K562 (cell line): ENCODE measurements at regions not wholly inside any gene's neighbourhood (a gene's known extent, or its start where the extent isn't known, plus 50 kb on each side); places are given as distances from the start of the nearest gene placed in this dataset.
A peak's percentile ranks its signal among the peaks of the same experiment; 100 is the strongest.

Experiments used
- ATAC-seq: fragments of 200-7000 bp; cut with Tn5 transposase; 3 replicates; pipeline ENCODE4 v1.9.1; 2020; ENCODE audit warnings: moderate library complexity
- BruUV-seq: library from RNA; stranded (reverse); fragments of 400-500 nt; replicated peaks from 2 replicates; lab custom pipeline; 2021; lab: Mats Ljungman, UMichigan
- CTCF ChIA-PET: fragments of 300-600 bp; formaldehyde crosslinking; extraction: SDS; loops from one replicate; lab custom pipeline; 2021; ENCODE audit warnings: low intra/inter-chr PET ratio; lab: Yijun Ruan, JAX
- POLR2A ChIA-PET: fragments of 300-600, 350-650 bp; sonication (Branson Sonifier 250); formaldehyde crosslinking; extraction: SDS; loops from one replicate; lab custom pipeline; 2021; ENCODE audit warnings: antibody characterized with exemption, inconsistent platforms; lab: Yijun Ruan, JAX
- DNase-seq, 4 experiments: peaks; one replicate each; pipeline versions ENCODE4 v3.0.0 to v3.0.0-alpha.2; 2011 to 2018; ENCODE audit warnings: low spot score in 3 of 4, mixed read lengths in 3 of 4; ENCODE audit errors: extremely low read depth in 1 of 4
- FAIRE-seq: peaks from 2 replicates; lab custom pipeline; 2011; peaks lifted over from hg19 to GRCh38; lab: Jason Lieb, UNC
- H2AFZ ChIP-seq: 2 replicates; pipeline ENCODE4 v1.6.0; 2011; ENCODE audit warnings: low read depth, low read length, control low read depth, inconsistent platforms
- H3K27ac ChIP-seq: fragments of 200-600 bp; 3 replicates; pipeline ENCODE4 v1.8.0; 2011; ENCODE audit warnings: low read depth, mild to moderate bottlenecking, control low read depth, inconsistent platforms, low read length, moderate library complexity, mixed read lengths; ENCODE audit errors: extremely low read depth
- H3K27me3 ChIP-seq, 2 experiments: fragments of 300-600 bp in 1 of 2; 2 replicates in 1 of 2; 3 replicates in 1 of 2; pipeline versions ENCODE4 v1.6.0 to v1.8.0; 2011; ENCODE audit warnings: inconsistent platforms in 2 of 2, low read length in 2 of 2, mild to moderate bottlenecking in 1 of 2, mixed read lengths in 1 of 2, moderate library complexity in 1 of 2; ENCODE audit not compliant: control insufficient read depth in 2 of 2, insufficient read depth in 2 of 2
- H3K36me3 ChIP-seq: fragments of 300-600 bp; 3 replicates; pipeline ENCODE4 v1.8.0; 2011; ENCODE audit warnings: mild to moderate bottlenecking, low read length, inconsistent platforms; ENCODE audit not compliant: control insufficient read depth, insufficient read depth
- H3K4me1 ChIP-seq, 2 experiments: fragments of 200-600 bp in 1 of 2; replicated peaks in 1 of 2; 2 replicates in 1 of 2; 3 replicates in 1 of 2; pipeline versions ENCODE4 v1.5.1 to v1.8.0; 2011; ENCODE audit warnings: inconsistent platforms in 2 of 2, low read length in 2 of 2, mild to moderate bottlenecking in 1 of 2, mixed read lengths in 1 of 2, moderate library complexity in 1 of 2; ENCODE audit not compliant: control insufficient read depth in 2 of 2, insufficient read depth in 2 of 2
- H3K4me2 ChIP-seq: 2 replicates; pipeline ENCODE4 v1.6.1; 2011; ENCODE audit warnings: low read length, control low read depth, inconsistent platforms, mixed read lengths; ENCODE audit not compliant: insufficient read depth
- H3K4me3 ChIP-seq: fragments of 200-600 bp; sonication (generic), shearing (Covaris generic); 2 replicates; pipeline ENCODE4 v1.5.1; 2016; ENCODE audit warnings: control low read depth, inconsistent platforms
- H3K79me2 ChIP-seq: fragments of 200-600 bp; 3 replicates; pipeline ENCODE4 v1.8.0; 2011; ENCODE audit warnings: low read length, inconsistent platforms; ENCODE audit not compliant: control insufficient read depth, insufficient read depth
- H3K9ac ChIP-seq, 2 experiments: 2 replicates each; pipeline versions ENCODE4 v1.6.0 to v1.6.1; 2011; ENCODE audit warnings: low read depth in 2 of 2, low read length in 2 of 2, control low read depth in 1 of 2, inconsistent platforms in 1 of 2, mild to moderate bottlenecking in 1 of 2, mixed read lengths in 1 of 2; ENCODE audit not compliant: insufficient read depth in 1 of 2
- H3K9me1 ChIP-seq: one replicate; pipeline ENCODE4 v1.6.0; 2011; ENCODE audit warnings: inconsistent platforms, mild to moderate bottlenecking, low read length, moderate library complexity; ENCODE audit not compliant: control insufficient read depth, insufficient read depth
- H3K9me3 ChIP-seq: replicated peaks from 2 replicates; pipeline ENCODE4 v1.5.1; 2011; ENCODE audit warnings: low read depth, low read length, inconsistent platforms; ENCODE audit not compliant: control insufficient read depth, insufficient read depth
- H4K20me1 ChIP-seq: replicated peaks from 2 replicates; pipeline ENCODE4 v1.6.1; 2011; ENCODE audit warnings: low read length, inconsistent platforms, mixed read lengths; ENCODE audit not compliant: control insufficient read depth, insufficient read depth
- ESRRA ChIP-seq: fragments of 450-650 bp; IDR thresholded peaks from 2 replicates; pipeline ENCODE4 v1.6.1; 2014; ENCODE audit warnings: low read depth, mild to moderate bottlenecking, moderate library complexity, borderline replicate concordance
- NFIX ChIP-seq: fragments of 250-450 bp; sonication (Bioruptor Pico); IDR thresholded peaks from 2 replicates; pipeline ENCODE4 v1.4.0; 2020; ENCODE audit warnings: low read depth, mild to moderate bottlenecking, moderate library complexity
- NUFIP1 ChIP-seq: fragments of 450-650 bp; IDR thresholded peaks from 2 replicates; pipeline ENCODE4 v1.6.1; 2018; ENCODE audit not compliant: partially characterized antibody
- PHB ChIP-seq: fragments of 250-450 bp; sonication (Bioruptor Pico); IDR thresholded peaks from 2 replicates; pipeline ENCODE4 v1.5.0; 2021
- POLR2G ChIP-seq: fragments of 200-400 bp; formaldehyde crosslinking; IDR thresholded peaks from 2 replicates; pipeline ENCODE4 v1.6.1; 2017; ENCODE audit warnings: low read depth, mild to moderate bottlenecking, antibody characterized with exemption, low read length, moderate library complexity
- PTBP1 ChIP-seq: fragments of 200-400 bp; formaldehyde crosslinking; IDR thresholded peaks from 2 replicates; pipeline ENCODE4 v1.6.1; 2017; ENCODE audit warnings: low read depth, low read length
- RAD21 ChIP-seq, 2 experiments: fragments of 250-450 bp in 1 of 2; fragments of 450-650 bp in 1 of 2; sonication (Bioruptor Pico) in 1 of 2; formaldehyde crosslinking in 1 of 2; IDR thresholded peaks in 1 of 2; conservative IDR thresholded peaks in 1 of 2; 2 replicates each; pipeline versions ENCODE4 v1.4.0 to v1.8.0; 2020 to 2022; ENCODE audit warnings: mild to moderate bottlenecking in 2 of 2, moderate library complexity in 1 of 2
- RFX5 ChIP-seq: IDR thresholded peaks from 2 replicates; pipeline ENCODE4 v1.6.1; 2011; ENCODE audit warnings: low read depth, mild to moderate bottlenecking, improper control_type of control experiment, low read length
- SRSF9 ChIP-seq: fragments of 200-400 bp; formaldehyde crosslinking; IDR thresholded peaks from 2 replicates; pipeline ENCODE4 v1.6.1; 2017; ENCODE audit warnings: low read depth, low read length, borderline replicate concordance
- ZFPM2 ChIP-seq: fragments of 250-450 bp; sonication (Bioruptor Pico); IDR thresholded peaks from 2 replicates; pipeline ENCODE4 v1.5.1; 2022; ENCODE audit warnings: mild to moderate bottlenecking
- ZNF586 ChIP-seq: fragments of 450-650 bp; formaldehyde crosslinking; conservative IDR thresholded peaks from 2 replicates; pipeline ENCODE4 v1.4.0; 2020; ENCODE audit warnings: mild to moderate bottlenecking, moderate library complexity
- ZNF589 ChIP-seq: fragments of 200-800 bp; sonication (Bioruptor generic); IDR thresholded peaks from 2 replicates; pipeline ENCODE4 v1.6.1; 2016; ENCODE audit warnings: low read depth, missing genetic modification characterization, missing compliant biosample characterization
- ZNF780A ChIP-seq: fragments of 250-450 bp; sonication (Bioruptor Pico); IDR thresholded peaks from 2 replicates; pipeline ENCODE4 v1.5.0; 2021; ENCODE audit warnings: mild to moderate bottlenecking
- WGBS: fragments of 100-300 bp; shearing (Covaris generic); methylation state at CpG from one replicate; pipeline ENCODE4 v1.1.6; 2016; ENCODE audit warnings: low coverage, mixed read lengths; ENCODE audit not compliant: insufficient coverage; ENCODE audit errors: missing lambda C conversion rate; 5-methylcytosine and 5-hydroxymethylcytosine counted together
- in situ Hi-C: fragments of 300-500 bp; cut with MboI; formaldehyde crosslinking; loops from 4 replicates; pipeline ENCODE4 v1.15.0; 2018; ENCODE audit warnings: inconsistent platforms, mixed read lengths
- intact Hi-C: fragments of 100-400 bp; cut with micrococcal nuclease; formaldehyde crosslinking; loops from 2 replicates; pipeline ENCODE4 v1.14.2; 2022
- TF ChIP-seq, protein P1 (sequence below), 3 experiments: IDR thresholded peaks in 2 of 3; conservative IDR thresholded peaks in 1 of 3; 2 replicates each; pipeline ENCODE4 v1.5.1; 2011 to 2012; ENCODE audit warnings: low read length in 3 of 3, mild to moderate bottlenecking in 3 of 3, control low read depth in 2 of 3, improper control_type of control experiment in 1 of 3, inconsistent platforms in 1 of 3, low read depth in 1 of 3, mixed read lengths in 1 of 3, moderate library complexity in 1 of 3; ENCODE audit not compliant: insufficient read depth in 2 of 3
- TF ChIP-seq, protein P2 (sequence below), 2 experiments: fragments of 450-650 bp; conservative IDR thresholded peaks; 2 replicates each; pipeline ENCODE4 v1.6.1; 2017; ENCODE audit warnings: mild to moderate bottlenecking in 2 of 2, moderate library complexity in 2 of 2
- TF ChIP-seq, protein P3 (sequence below): fragments of 450-650 bp; IDR thresholded peaks from 2 replicates; pipeline ENCODE4 v1.6.1; 2017; ENCODE audit warnings: antibody characterized with exemption
- TF ChIP-seq, protein P4 (sequence below): sonication (generic); formaldehyde crosslinking; IDR thresholded peaks from 2 replicates; pipeline ENCODE4 v1.8.1; 2022; ENCODE audit warnings: missing genetic modification reagents

- Histone ChIP-seq H4K20me1 (no peaks in the 10 kb centered on the region), H2AFZ (no peak overlapping the region), H3K27me3 (no peaks in the 10 kb centered on the region), H3K36me3 (no peaks in the 10 kb centered on the region), H3K9ac (no peak overlapping the region), H3K4me2 (no peak overlapping the region), H3K79me2 (no peaks in the 10 kb centered on the region), H3K4me1 (no peaks in the 10 kb centered on the region), H3K9me1 (no peaks in the 10 kb centered on the region), H3K27ac (no peak overlapping the region), H3K9me3 (no peaks in the 10 kb centered on the region), H3K4me3 (no peak overlapping the region)
- WGBS, result 71% methylated on average over 2 of the region's 2 CpGs
- ChIA-PET POLR2A (interaction anchor here (0.8 kb wide), 2 partner anchors 180 to 308 kb away, joined by 3 to 5 read pairs; partner anchors contain the start of gene EIF4E), CTCF (no interaction called here)
- FAIRE-seq, result no peak
- peak; percentile 66 for ATAC-seq
- in situ Hi-C loops, result loop anchor here (10.0 kb wide), 2 partner anchors 306 to 656 kb away; no protein-coding TSS in a partner anchor
- BruUV-seq, result no TSS peak
- intact Hi-C loops, result loop anchor here (5.0 kb wide), 5 partner anchors 79 to 659 kb away; partner anchors contain the start of gene EIF4E
- DNase-seq, result peak in 1 of 4 experiments; percentile 24
- TF ChIP-seq NUFIP1 (no peak), SRSF9 (no peak), NFIX (no peak), ZNF780A (CRISPR knock-in tag) (no peak), PHB (CRISPR knock-in tag) (no peak), ZNF586 (no peak), RAD21 (CRISPR knock-in tag; conservative IDR thresholded peaks at IDR 0.05 in 1 of 2, IDR thresholded peaks at IDR 0.05 in 1 of 2) (peak in 1 of 2 experiments; percentile 48; a peak in 2 of 4 replicates), ZFPM2 (CRISPR knock-in tag) (no peak), POLR2G (no peak), RFX5 (no peak), ZNF589 (CRISPR knock-in tag) (no peak), PTBP1 (no peak), ESRRA (no peak)
- TF ChIP-seq, protein P1, sequence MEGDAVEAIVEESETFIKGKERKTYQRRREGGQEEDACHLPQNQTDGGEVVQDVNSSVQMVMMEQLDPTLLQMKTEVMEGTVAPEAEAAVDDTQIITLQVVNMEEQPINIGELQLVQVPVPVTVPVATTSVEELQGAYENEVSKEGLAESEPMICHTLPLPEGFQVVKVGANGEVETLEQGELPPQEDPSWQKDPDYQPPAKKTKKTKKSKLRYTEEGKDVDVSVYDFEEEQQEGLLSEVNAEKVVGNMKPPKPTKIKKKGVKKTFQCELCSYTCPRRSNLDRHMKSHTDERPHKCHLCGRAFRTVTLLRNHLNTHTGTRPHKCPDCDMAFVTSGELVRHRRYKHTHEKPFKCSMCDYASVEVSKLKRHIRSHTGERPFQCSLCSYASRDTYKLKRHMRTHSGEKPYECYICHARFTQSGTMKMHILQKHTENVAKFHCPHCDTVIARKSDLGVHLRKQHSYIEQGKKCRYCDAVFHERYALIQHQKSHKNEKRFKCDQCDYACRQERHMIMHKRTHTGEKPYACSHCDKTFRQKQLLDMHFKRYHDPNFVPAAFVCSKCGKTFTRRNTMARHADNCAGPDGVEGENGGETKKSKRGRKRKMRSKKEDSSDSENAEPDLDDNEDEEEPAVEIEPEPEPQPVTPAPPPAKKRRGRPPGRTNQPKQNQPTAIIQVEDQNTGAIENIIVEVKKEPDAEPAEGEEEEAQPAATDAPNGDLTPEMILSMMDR (IDR thresholded peaks at IDR 0.05 in 2 of 3, conservative IDR thresholded peaks at IDR 0.05 in 1 of 3; ENCODE audit: insufficient read depth in 2 of 3, low read depth in 1 of 3, low read length in 3 of 3), result peak; percentile 24 to 41 (median 34); a peak in 3 of 6 replicates
- TF ChIP-seq, protein P2, sequence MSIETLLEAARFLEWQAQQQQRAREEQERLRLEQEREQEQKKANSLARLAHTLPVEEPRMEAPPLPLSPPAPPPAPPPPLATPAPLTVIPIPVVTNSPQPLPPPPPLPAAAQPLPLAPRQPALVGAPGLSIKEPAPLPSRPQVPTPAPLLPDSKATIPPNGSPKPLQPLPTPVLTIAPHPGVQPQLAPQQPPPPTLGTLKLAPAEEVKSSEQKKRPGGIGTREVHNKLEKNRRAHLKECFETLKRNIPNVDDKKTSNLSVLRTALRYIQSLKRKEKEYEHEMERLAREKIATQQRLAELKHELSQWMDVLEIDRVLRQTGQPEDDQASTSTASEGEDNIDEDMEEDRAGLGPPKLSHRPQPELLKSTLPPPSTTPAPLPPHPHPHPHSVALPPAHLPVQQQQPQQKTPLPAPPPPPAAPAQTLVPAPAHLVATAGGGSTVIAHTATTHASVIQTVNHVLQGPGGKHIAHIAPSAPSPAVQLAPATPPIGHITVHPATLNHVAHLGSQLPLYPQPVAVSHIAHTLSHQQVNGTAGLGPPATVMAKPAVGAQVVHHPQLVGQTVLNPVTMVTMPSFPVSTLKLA (conservative IDR thresholded peaks at IDR 0.05), result no peak
- TF ChIP-seq, protein P3, sequence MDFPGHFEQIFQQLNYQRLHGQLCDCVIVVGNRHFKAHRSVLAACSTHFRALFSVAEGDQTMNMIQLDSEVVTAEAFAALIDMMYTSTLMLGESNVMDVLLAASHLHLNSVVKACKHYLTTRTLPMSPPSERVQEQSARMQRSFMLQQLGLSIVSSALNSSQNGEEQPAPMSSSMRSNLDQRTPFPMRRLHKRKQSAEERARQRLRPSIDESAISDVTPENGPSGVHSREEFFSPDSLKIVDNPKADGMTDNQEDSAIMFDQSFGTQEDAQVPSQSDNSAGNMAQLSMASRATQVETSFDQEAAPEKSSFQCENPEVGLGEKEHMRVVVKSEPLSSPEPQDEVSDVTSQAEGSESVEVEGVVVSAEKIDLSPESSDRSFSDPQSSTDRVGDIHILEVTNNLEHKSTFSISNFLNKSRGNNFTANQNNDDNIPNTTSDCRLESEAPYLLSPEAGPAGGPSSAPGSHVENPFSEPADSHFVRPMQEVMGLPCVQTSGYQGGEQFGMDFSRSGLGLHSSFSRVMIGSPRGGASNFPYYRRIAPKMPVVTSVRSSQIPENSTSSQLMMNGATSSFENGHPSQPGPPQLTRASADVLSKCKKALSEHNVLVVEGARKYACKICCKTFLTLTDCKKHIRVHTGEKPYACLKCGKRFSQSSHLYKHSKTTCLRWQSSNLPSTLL, result no peak
- TF ChIP-seq, protein P4, sequence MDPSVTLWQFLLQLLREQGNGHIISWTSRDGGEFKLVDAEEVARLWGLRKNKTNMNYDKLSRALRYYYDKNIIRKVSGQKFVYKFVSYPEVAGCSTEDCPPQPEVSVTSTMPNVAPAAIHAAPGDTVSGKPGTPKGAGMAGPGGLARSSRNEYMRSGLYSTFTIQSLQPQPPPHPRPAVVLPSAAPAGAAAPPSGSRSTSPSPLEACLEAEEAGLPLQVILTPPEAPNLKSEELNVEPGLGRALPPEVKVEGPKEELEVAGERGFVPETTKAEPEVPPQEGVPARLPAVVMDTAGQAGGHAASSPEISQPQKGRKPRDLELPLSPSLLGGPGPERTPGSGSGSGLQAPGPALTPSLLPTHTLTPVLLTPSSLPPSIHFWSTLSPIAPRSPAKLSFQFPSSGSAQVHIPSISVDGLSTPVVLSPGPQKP (CRISPR knock-in tag), result no peak
These were observed 90.2 kb upstream of the TSPAN5 start for GRCh38 chr4:98748609-98749008.
